EH (cell line): ENCODE measurements at regions not wholly inside any gene's neighbourhood (a gene's known extent, or its start where the extent isn't known, plus 50 kb on each side); places are given as distances from the start of the nearest gene placed in this dataset.
"Not testable (repeated sequence)": the region's sequence is repeated elsewhere in the genome, so short reads cannot be mapped to it uniquely, and the experiment has no call there.

Source experiments
- DNase-seq: peaks from one replicate; pipeline ENCODE4 v3.0.0-alpha.2; 2015; ENCODE audit warnings: low read depth

DNA sequence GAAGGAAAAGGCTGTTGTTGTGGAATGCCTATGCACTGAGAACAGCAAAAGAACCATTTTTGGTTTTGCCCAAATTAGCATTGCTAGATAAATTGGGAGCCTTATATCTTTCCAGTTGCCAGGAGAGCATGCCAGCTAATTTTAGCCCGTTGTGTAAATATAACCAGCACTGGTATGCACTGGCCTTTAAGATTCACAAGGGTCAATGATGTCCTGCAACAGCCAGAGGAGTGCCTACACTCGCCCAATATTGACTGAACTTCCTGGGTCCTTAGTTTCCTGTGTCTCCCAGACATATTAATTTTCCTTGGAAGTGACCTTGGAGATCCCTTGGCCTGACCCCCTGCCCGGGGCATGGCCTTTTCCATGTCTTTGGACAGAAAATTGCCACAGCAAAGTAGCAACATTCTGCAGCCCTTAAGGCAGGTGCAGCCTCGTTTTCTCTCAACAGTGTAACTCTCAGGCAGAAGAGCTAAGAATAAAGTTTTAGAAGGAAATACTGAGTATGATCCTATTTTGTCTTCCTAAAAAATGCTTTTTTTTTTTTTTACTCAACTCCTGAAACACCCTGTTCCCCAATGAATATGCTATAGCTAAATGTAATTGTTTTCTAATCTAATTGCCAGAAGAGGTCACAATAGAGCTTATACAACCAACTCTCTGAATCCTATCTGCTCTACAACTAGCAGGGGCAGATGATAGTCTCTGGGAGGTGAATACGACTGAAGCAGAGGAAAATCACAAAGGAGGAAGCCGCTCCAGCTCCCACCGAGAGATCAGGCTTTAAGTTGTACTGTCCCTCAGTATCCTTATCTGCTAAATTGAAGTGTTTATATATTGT is 131.9 kb upstream of the PCGF5 start:
- peak; percentile 44 for DNase-seq

- peak; percentile 35 for DNase-seq
These were observed 129.5 kb upstream of the PCGF5 start for GRCh38 chr10:91090761-91091529.

- no peak for DNase-seq
These were observed 128.7 kb upstream of the PCGF5 start for GRCh38 chr10:91091780-91092179.

DNA sequence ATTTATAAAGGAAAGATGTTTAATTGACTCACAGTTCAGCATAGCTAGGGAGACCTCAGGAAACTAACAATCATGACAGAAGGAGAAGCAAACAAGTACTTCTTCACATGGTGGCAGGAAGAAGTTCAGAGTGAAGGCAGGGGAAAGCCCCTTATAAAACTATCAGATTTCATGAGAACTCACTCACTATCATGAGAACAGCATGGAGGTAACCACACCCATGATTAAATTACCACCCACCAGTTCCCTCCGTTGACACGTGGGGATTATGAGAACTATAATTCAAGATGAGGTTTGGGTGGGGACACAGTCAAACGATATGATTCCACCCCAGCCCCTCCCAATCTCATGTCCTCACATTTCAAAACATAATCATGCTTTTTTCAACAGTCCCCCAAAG is 124.2 kb upstream of the PCGF5 start:
- no peak for DNase-seq

- DNase-seq: no peak
These were observed 123.2 kb upstream of the PCGF5 start for GRCh38 chr10:91097313-91097712.

GRCh38 chr10:91098021-91098420 is 122.4 kb upstream of the PCGF5 start:
- DNase-seq: not testable (repeated sequence)

DNA sequence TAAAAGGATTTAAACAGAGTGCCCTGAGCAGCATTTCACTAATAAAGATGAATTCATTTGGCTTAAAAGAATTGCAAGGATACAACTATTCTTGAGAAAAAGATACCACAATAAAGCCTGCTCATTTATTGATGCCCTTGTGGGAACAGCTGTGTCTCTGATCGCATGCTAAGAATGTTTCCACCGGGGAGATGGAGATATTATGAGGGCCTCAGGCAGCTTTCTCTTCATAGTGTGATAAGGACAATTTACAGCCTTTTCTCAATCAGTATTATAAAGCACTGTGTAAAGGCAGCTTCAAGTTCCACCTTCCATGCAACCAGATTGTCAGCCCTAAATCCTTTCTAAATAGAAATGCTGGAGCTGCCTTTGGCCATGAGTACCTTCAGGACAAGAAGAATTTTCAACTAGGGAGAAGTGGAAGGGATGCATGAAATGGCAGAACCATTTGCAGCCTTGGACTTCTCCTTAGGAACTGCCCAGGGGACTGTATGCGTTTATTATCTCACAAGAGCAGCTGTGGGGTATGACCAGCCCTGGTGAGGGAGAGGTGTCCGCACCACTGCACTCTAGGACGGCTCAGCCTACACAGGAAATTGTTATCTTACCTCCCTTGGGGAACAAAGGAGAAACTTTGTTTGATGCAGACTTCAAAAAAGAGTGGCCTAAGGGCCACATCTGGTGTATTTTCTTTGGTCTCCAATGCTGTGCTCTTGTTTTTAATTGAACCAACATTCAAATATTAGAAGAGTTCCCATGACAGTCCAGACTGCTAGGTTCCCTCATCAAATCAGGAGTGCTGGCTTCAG is 116.9 kb upstream of the PCGF5 start:
- DNase-seq: no peak

GRCh38 chr10:91104193-91105041 is 116.0 kb upstream of the PCGF5 start:
- DNase-seq: no peak

DNA sequence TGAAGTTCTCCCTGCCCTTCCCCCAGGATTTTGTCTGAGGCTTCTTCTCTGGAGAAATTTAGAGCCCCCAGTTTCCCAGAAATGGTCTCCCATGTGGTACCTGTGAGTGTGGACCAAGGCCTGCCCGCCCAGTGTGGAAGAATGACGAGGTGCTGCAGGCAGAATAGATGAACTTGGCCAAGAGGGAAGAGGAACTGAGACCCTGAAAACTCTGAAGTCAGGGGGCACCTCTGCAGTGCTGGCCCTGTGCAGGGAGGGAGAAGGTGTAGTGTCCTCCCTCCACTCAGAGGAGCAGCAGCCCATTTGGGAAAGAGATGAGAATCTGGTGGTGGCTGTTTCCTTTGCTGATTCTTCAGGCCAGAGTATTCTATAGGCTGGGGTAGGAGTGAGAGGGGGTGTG is 115.2 kb upstream of the PCGF5 start:
- DNase-seq: no peak

- no peak for DNase-seq
These were observed 111.6 kb upstream of the PCGF5 start for GRCh38 chr10:91108820-91109219.

- no peak for DNase-seq
These were observed 109.4 kb upstream of the PCGF5 start for GRCh38 chr10:91111060-91111459.

GRCh38 chr10:91115618-91116390 is 104.7 kb upstream of the PCGF5 start:
- DNase-seq: no peak

DNA sequence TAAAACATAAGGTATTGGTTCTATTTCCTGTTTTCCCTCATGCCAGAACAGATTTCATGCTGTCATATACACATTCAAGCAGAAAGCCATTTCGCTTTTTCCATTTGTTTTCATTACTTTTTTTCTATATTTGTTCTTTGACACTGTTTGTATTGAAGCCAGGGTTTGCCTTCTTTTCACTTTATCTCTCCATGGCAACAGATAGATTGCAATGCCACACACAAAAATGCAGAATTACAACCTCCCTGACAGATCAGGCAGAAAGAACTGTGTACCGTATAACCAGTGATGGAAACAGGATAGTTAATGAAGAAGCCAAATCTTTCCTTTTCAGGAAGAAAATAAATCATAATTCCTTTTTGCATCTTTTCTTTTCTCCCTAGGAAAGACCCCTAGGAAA is 103.0 kb upstream of the PCGF5 start:
- no peak for DNase-seq

DNA sequence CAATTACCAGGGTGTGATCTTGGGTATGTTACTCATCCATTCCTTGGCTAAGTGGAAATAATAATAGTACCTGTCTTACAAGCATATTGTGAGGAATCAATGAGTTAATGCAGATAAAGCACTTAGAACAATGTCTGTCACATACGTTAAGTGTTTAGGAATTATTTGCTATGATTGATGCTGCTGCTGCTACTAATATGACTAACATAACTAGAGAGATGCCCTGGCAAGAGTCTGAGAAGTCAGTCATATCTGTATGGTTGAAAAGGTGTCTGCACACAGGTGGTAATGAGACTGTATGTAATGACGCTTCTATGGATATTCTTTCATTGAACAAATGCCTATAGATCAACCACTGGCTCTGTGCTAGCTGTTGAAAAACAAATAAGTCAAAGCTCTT is 100.1 kb upstream of the PCGF5 start:
- DNase-seq: no peak

DNA sequence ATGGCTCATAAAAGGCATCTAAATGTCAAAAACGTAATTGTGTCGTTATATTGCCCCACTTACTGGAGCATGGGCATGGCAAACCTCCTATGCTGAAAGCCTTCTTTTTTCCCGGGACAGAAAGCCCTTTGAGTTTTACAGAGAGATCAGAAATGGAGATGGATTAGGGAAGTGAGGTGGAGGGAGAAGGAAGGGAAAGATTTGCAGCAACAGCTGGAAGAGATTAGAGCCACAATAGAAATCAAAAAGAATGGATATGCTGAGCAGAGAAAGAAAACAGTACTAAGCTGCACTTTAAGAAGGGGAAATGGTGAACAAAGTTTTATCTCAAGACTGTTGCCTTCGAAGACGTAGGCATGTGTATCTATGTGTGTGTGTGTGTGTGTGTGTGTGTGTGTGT is 97.2 kb upstream of the PCGF5 start:
- no peak for DNase-seq

GRCh38 chr10:91124016-91124415 is 96.4 kb upstream of the PCGF5 start:
- DNase-seq: no peak

DNA sequence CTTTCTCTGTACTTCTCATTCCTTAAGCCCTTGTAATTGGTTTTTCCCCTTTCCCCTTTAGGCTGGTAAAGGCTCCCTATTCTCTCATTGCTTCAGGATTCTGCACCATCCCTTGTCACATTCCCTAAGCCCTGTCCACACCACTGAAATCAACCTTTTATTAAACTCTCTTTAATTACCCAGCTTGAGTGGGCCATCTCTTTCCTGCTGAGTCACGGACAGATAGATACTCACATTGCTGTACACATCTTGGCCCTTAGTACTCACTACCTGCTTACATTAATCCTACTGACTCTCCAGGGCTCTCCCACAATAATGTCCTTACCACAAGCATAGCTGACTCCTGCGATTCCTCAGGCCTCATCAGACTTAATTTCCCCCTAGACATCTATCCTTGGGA is 94.0 kb upstream of the PCGF5 start:
- DNase-seq: no peak

DNA sequence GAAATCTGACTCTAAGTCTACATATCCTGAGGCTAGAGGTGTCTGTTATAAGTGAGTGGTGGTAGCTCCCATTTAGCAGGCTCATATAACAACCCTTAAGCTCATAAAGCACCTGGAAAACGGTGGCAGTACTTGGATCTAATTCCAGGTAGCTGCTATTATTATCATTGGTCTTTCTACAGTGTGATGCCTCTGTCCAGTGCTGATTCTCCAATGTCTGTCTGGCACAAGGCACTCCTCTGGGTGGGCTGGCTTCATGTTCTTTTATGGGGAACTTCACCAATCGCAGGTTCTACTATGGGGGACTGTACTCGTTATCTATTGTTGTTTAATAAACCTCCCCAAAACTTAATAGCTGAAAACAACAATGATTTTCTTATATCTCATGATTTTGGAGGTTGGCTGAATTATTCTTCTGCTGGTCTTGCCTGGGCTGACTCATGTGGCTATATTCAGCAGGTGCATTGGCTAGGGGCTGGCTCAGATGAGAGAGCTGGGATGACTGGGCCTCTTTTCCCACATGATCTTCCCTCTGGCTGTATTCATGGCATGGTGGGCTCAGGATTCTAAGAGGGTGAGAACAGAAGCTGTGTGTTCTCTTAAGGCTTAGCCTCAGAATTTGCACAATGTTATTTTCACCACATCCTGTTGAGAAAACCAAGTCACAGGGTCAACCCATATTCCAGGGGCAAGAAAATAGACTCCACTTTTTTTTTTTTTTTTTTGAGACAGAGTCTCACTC is 93.0 kb upstream of the PCGF5 start:
- DNase-seq: peak; percentile 1

- DNase-seq: no peak
These were observed 85.3 kb upstream of the PCGF5 start for GRCh38 chr10:91135113-91135512.

GRCh38 chr10:91137011-91137643 is 83.3 kb upstream of the PCGF5 start:
- DNase-seq: no peak
